HEK293 (cell line): ENCODE measurements at regions not wholly inside any gene's neighbourhood (a gene's known extent, or its start where the extent isn't known, plus 50 kb on each side); places are given as distances from the start of the nearest gene placed in this dataset.

Experiments used
- CTCF ChIA-PET: fragments of 350-600 bp; formaldehyde crosslinking; extraction: SDS; loops from one replicate; lab custom pipeline; 2021; ENCODE audit warnings: antibody characterized with exemption; lab: Yijun Ruan, JAX
- POLR2A ChIA-PET: fragments of 300-600 bp; formaldehyde crosslinking; extraction: SDS; loops from one replicate; lab custom pipeline; 2020; ENCODE audit warnings: antibody characterized with exemption, inconsistent platforms; lab: Yijun Ruan, JAX
- H3K27ac ChIP-seq: fragments of 200-500 bp; sonication (Bioruptor generic); 2 replicates; pipeline ENCODE4 v1.5.1; 2014; ENCODE audit warnings: low read depth, low read length, control low read depth, inconsistent platforms; ENCODE audit errors: extremely low read depth
- H3K36me3 ChIP-seq, 2 experiments: fragments of 200-500 bp in 1 of 2; sonication (Bioruptor generic) in 1 of 2; 1 replicate in 1 of 2; 2 replicates in 1 of 2; pipeline ENCODE4 v1.5.1; 2014 to 2017; ENCODE audit warnings: inconsistent platforms in 2 of 2, low read length in 2 of 2; ENCODE audit not compliant: control insufficient read depth in 2 of 2, insufficient read depth in 1 of 2
- H3K4me1 ChIP-seq: fragments of 200-500 bp; sonication (Bioruptor generic); 2 replicates; pipeline ENCODE4 v1.5.1; 2014; ENCODE audit warnings: mild to moderate bottlenecking, low read length, inconsistent platforms; ENCODE audit not compliant: control insufficient read depth, insufficient read depth
- H3K4me3 ChIP-seq: 2 replicates; pipeline ENCODE4 v1.5.1; 2011; ENCODE audit warnings: low read depth, mild to moderate bottlenecking, control low read depth, low read length, moderate library complexity
- H3K9me3 ChIP-seq: fragments of 200-500 bp; sonication (Bioruptor generic); 2 replicates; pipeline ENCODE4 v1.5.1; 2014; ENCODE audit warnings: low read depth, low read length, inconsistent platforms; ENCODE audit not compliant: control insufficient read depth, insufficient read depth
- HOXC10 ChIP-seq: sonication (generic); formaldehyde crosslinking; IDR thresholded peaks from 2 replicates; pipeline ENCODE4 v1.8.1; 2023; ENCODE audit warnings: mild to moderate bottlenecking, missing genetic modification reagents
- OVOL3 ChIP-seq: fragments of 450-650 bp; formaldehyde crosslinking; IDR thresholded peaks from 2 replicates; pipeline ENCODE4 v1.5.1; 2016; ENCODE audit warnings: missing biosample characterization, missing genetic modification characterization
- REPIN1 ChIP-seq: fragments of 450-650 bp; formaldehyde crosslinking; IDR thresholded peaks from 2 replicates; pipeline ENCODE4 v1.5.1; 2017; ENCODE audit warnings: missing biosample characterization, missing genetic modification characterization, low read depth
- SP3 ChIP-seq: fragments of 450-650 bp; formaldehyde crosslinking; IDR thresholded peaks from 2 replicates; pipeline ENCODE4 v1.5.1; 2016; ENCODE audit warnings: missing biosample characterization, missing genetic modification characterization
- WT1 ChIP-seq: fragments of 450-650 bp; formaldehyde crosslinking; IDR thresholded peaks from 2 replicates; pipeline ENCODE4 v1.5.1; 2016; ENCODE audit warnings: missing biosample characterization, missing genetic modification characterization
- ZNF341 ChIP-seq: fragments of 450-650 bp; formaldehyde crosslinking; IDR thresholded peaks from 2 replicates; pipeline ENCODE4; 2016; ENCODE audit warnings: low read depth, missing biosample characterization, missing genetic modification characterization
- ZNF398 ChIP-seq: fragments of 450-650 bp; formaldehyde crosslinking; IDR thresholded peaks from 2 replicates; pipeline ENCODE4 v1.5.1; 2017; ENCODE audit warnings: missing biosample characterization, missing genetic modification characterization
- ZNF404 ChIP-seq: fragments of 450-650 bp; formaldehyde crosslinking; IDR thresholded peaks from 2 replicates; pipeline ENCODE4 v1.5.1; 2017; ENCODE audit warnings: missing biosample characterization, missing genetic modification characterization
- ZNF585B ChIP-seq: fragments of 450-650 bp; formaldehyde crosslinking; IDR thresholded peaks from 2 replicates; pipeline ENCODE4 v1.5.1; 2016; ENCODE audit warnings: missing biosample characterization, missing genetic modification characterization
- ZNF670 ChIP-seq: fragments of 450-650 bp; formaldehyde crosslinking; IDR thresholded peaks from 2 replicates; pipeline ENCODE4 v1.5.1; 2016; ENCODE audit warnings: missing biosample characterization, missing genetic modification characterization, low read depth
- ZNF747 ChIP-seq: fragments of 450-650 bp; formaldehyde crosslinking; IDR thresholded peaks from 2 replicates; pipeline ENCODE4 v1.5.1; 2016; ENCODE audit warnings: missing biosample characterization, missing genetic modification characterization
- ZNF792 ChIP-seq: fragments of 450-650 bp; formaldehyde crosslinking; IDR thresholded peaks from 2 replicates; pipeline ENCODE4 v1.5.1; 2016; ENCODE audit warnings: missing biosample characterization, missing genetic modification characterization
- ZNF830 ChIP-seq: fragments of 450-650 bp; IDR thresholded peaks from 2 replicates; pipeline ENCODE4 v1.5.0; 2018; ENCODE audit warnings: missing biosample characterization, missing genetic modification characterization, low read depth, mild to moderate bottlenecking, moderate library complexity

- TF ChIP-seq ZNF585B (tag by site-specific recombination) (no peak), WT1 (tag by site-specific recombination) (no peak), ZNF792 (tag by site-specific recombination) (no peak), ZNF341 (tag by site-specific recombination) (no peak)
- ChIA-PET POLR2A (no interaction called here), CTCF (interaction anchor here (0.7 kb wide), 1 partner anchor 513 kb away, joined by 3 read pairs; no protein-coding TSS in a partner anchor)
- H3K27ac ChIP-seq: no peak overlapping the region
- no peaks in the 10 kb centered on the region for H3K4me1 ChIP-seq
- H3K9me3 ChIP-seq: no peaks in the 10 kb centered on the region
- H3K36me3 ChIP-seq: no peaks in the 10 kb centered on the region
- no peak overlapping the region for H3K4me3 ChIP-seq
Measured at GRCh38 chr18:78127041-78127440, 852.6 kb upstream of the SALL3 start.

GRCh38 chr18:78128004-78128403, 851.6 kb upstream of the SALL3 start:
- no peak for TF ChIP-seq REPIN1 (tag by site-specific recombination)
- no peak for TF ChIP-seq ZNF830 (tag by site-specific recombination)
- no peak for TF ChIP-seq OVOL3 (tag by site-specific recombination)
- TF ChIP-seq ZNF670 (tag by site-specific recombination): no peak
- Histone ChIP-seq H3K4me3 (no peak overlapping the region), H3K27ac (no peak overlapping the region), H3K4me1 (no peaks in the 10 kb centered on the region), H3K9me3 (no peaks in the 10 kb centered on the region), H3K36me3 (no peaks in the 10 kb centered on the region)
- CTCF ChIA-PET: no interaction called here
- POLR2A ChIA-PET: no interaction called here

GRCh38 chr18:78129260-78129659, 850.4 kb upstream of the SALL3 start:
- H3K9me3 ChIP-seq: no peaks in the 10 kb centered on the region
- H3K4me1 ChIP-seq: no peaks in the 10 kb centered on the region
- ChIA-PET POLR2A (no interaction called here), CTCF (interaction anchor here (0.6 kb wide), 1 partner anchor 42 kb away, joined by 4 read pairs; no protein-coding TSS in a partner anchor)
- TF ChIP-seq ZNF404 (tag by site-specific recombination) (no peak), SP3 (no peak), ZNF398 (no peak)
- no peak overlapping the region for H3K4me3 ChIP-seq
- no peaks in the 10 kb centered on the region for H3K36me3 ChIP-seq
- H3K27ac ChIP-seq: no peak overlapping the region

- ChIA-PET CTCF (no interaction called here), POLR2A (no interaction called here)
- Histone ChIP-seq H3K27ac (no peak overlapping the region), H3K4me1 (no peaks in the 10 kb centered on the region), H3K4me3 (no peak overlapping the region)
- no peak for TF ChIP-seq WT1 (tag by site-specific recombination)
- no peak for TF ChIP-seq ZNF747 (tag by site-specific recombination)
- no peak for TF ChIP-seq HOXC10
- no peak for TF ChIP-seq OVOL3 (tag by site-specific recombination)
- TF ChIP-seq, all 188 proteins: peak for 0
- no peaks in the 10 kb centered on the region for H3K9me3 ChIP-seq
- H3K36me3 ChIP-seq: no peaks in the 10 kb centered on the region
Measured at GRCh38 chr18:78130232-78131195, 849.1 kb upstream of the SALL3 start.
